ENCODE measurements at regions not wholly inside any gene's neighbourhood (a gene's known extent, or its start where the extent isn't known, plus 50 kb on each side); places are given as distances from the start of the nearest gene placed in this dataset.

GRCh38 chr10:24118246-24118645 is 90.7 kb upstream of the KIAA1217 start:
- Histone ChIP-seq H3K27me3 (ENCODE audit: control insufficient read depth in 1 of 2, insufficient read depth in 2 of 2, low read length in 2 of 2) (no peaks in the 10 kb centered on the region), H3K4me3 (ENCODE audit: low read length) (no peak overlapping the region), H3K9me3 (ENCODE audit: control insufficient read depth in 1 of 2, insufficient read depth in 1 of 2, low read length in 2 of 2) (no peaks in the 10 kb centered on the region), H3K36me3 (ENCODE audit: insufficient read depth, low read length) (no peaks in the 10 kb centered on the region), H3K4me1 (ENCODE audit: insufficient read depth, low read length) (no peaks in the 10 kb centered on the region), H3K27ac (ENCODE audit: low read depth in 1 of 2, low read length in 2 of 2) (no peak overlapping the region)
- CTCF ChIA-PET: no interaction called here
- no peak overlapping the region for H3K27ac Mint-ChIP-seq
- no peak overlapping the region for H3K4me3 Mint-ChIP-seq
- TF ChIP-seq CTCF (IDR thresholded peaks at IDR 0.05): no peak
- H3K4me1 Mint-ChIP-seq (ENCODE audit: low read depth): no peaks in the 10 kb centered on the region
- H3K9me3 Mint-ChIP-seq: no peaks in the 10 kb centered on the region
- POLR2A ChIA-PET: no interaction called here
- DNase-seq (no peak), ATAC-seq (ENCODE audit: poor library complexity) (no peak)
- no peaks in the 10 kb centered on the region for H3K27me3 Mint-ChIP-seq
- no peaks in the 10 kb centered on the region for H3K36me3 Mint-ChIP-seq (ENCODE audit: low read depth)
- intact Hi-C loops (cut with DNase I, micrococcal nuclease): no loop called here

- no peaks in the 10 kb centered on the region for H3K9me3 Mint-ChIP-seq
- ATAC-seq (ENCODE audit: poor library complexity) (no peak), DNase-seq (no peak)
- Histone ChIP-seq H3K9me3 (ENCODE audit: control insufficient read depth in 1 of 2, insufficient read depth in 1 of 2, low read length in 2 of 2) (no peaks in the 10 kb centered on the region), H3K4me3 (ENCODE audit: low read length) (no peak overlapping the region), H3K27me3 (ENCODE audit: control insufficient read depth in 1 of 2, insufficient read depth in 2 of 2, low read length in 2 of 2) (no peaks in the 10 kb centered on the region), H3K36me3 (ENCODE audit: insufficient read depth, low read length) (no peaks in the 10 kb centered on the region), H3K4me1 (ENCODE audit: insufficient read depth, low read length) (no peaks in the 10 kb centered on the region), H3K27ac (ENCODE audit: low read depth in 1 of 2, low read length in 2 of 2) (no peak overlapping the region)
- H3K27me3 Mint-ChIP-seq: no peaks in the 10 kb centered on the region
- ChIA-PET POLR2A (no interaction called here), CTCF (no interaction called here)
- H3K4me1 Mint-ChIP-seq (ENCODE audit: low read depth): no peaks in the 10 kb centered on the region
- intact Hi-C loops (cut with DNase I, micrococcal nuclease): no loop called here
- H3K27ac Mint-ChIP-seq: no peak overlapping the region
- H3K4me3 Mint-ChIP-seq: no peak overlapping the region
- no peak for TF ChIP-seq CTCF (IDR thresholded peaks at IDR 0.05)
- no peaks in the 10 kb centered on the region for H3K36me3 Mint-ChIP-seq (ENCODE audit: low read depth)
Observed at GRCh38 chr10:24119896-24120295, 89.0 kb upstream of the KIAA1217 start.

GRCh38 chr10:24120646-24121045 is 88.3 kb upstream of the KIAA1217 start:
- no peak for TF ChIP-seq CTCF (IDR thresholded peaks at IDR 0.05)
- H3K4me3 Mint-ChIP-seq: no peak overlapping the region
- Histone ChIP-seq H3K36me3 (ENCODE audit: insufficient read depth, low read length) (no peaks in the 10 kb centered on the region), H3K9me3 (ENCODE audit: control insufficient read depth in 1 of 2, insufficient read depth in 1 of 2, low read length in 2 of 2) (no peaks in the 10 kb centered on the region), H3K27me3 (ENCODE audit: control insufficient read depth in 1 of 2, insufficient read depth in 2 of 2, low read length in 2 of 2) (no peaks in the 10 kb centered on the region), H3K4me1 (ENCODE audit: insufficient read depth, low read length) (no peaks in the 10 kb centered on the region), H3K4me3 (ENCODE audit: low read length) (no peak overlapping the region), H3K27ac (ENCODE audit: low read depth in 1 of 2, low read length in 2 of 2) (no peak overlapping the region)
- H3K4me1 Mint-ChIP-seq (ENCODE audit: low read depth): no peaks in the 10 kb centered on the region
- H3K27ac Mint-ChIP-seq: no peak overlapping the region
- H3K27me3 Mint-ChIP-seq: no peaks in the 10 kb centered on the region
- ATAC-seq (ENCODE audit: poor library complexity) (no peak), DNase-seq (no peak)
- ChIA-PET CTCF (no interaction called here), POLR2A (no interaction called here)
- H3K9me3 Mint-ChIP-seq: no peaks in the 10 kb centered on the region
- no peaks in the 10 kb centered on the region for H3K36me3 Mint-ChIP-seq (ENCODE audit: low read depth)
- intact Hi-C loops (cut with DNase I, micrococcal nuclease): no loop called here

Data from CD4-positive, alpha-beta T cell (primary cell).